ENCODE measurements at regions not wholly inside any gene's neighbourhood (a gene's known extent, or its start where the extent isn't known, plus 50 kb on each side); places are given as distances from the start of the nearest gene placed in this dataset.
A peak's percentile ranks its signal among the peaks of the same experiment; 100 is the strongest.

DNA sequence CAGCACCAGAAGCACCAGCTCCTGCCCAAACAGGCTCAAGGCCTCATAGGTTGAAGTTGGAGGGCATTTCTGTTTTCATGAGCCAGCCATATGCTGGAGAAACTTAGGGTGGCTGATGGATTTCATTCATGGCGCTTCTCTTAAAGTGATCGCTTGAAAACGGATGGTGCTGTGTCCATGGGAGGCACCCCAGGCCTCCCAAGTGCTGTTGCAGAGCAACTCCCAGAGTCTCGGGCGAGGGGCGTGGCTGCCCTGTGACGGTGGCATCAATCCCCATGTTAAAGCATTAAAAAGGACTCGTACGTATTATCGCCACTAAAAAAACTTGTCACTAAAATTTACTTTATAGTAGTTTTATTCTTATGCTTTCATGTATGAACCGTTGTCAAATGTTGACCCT is 128.3 kb downstream of the MRPL36 start:
- Histone ChIP-seq H3K4me3 (ENCODE audit: low read depth, low read length) (no peak overlapping the region), H3K4me1 (ENCODE audit: control insufficient read depth, insufficient read depth, low read length) (peaks cover 16% of the 10 kb centered on the region), H3K9me3 (ENCODE audit: control insufficient read depth, insufficient read depth, low read length) (no peaks in the 10 kb centered on the region), H3K27ac (ENCODE audit: low read depth, low read length) (no peak overlapping the region), H3K36me3 (ENCODE audit: control insufficient read depth, insufficient read depth, low read length) (no peaks in the 10 kb centered on the region), H3K27me3 (ENCODE audit: control insufficient read depth, insufficient read depth, low read length) (peaks cover 17% of the 10 kb centered on the region)
- no peak for DNase-seq (ENCODE audit: low read depth in 4 of 6, low spot score in 6 of 6)
- WGBS (ENCODE audit: insufficient coverage) = 91% methylated on average over 3 of the region's 11 CpGs

DNA sequence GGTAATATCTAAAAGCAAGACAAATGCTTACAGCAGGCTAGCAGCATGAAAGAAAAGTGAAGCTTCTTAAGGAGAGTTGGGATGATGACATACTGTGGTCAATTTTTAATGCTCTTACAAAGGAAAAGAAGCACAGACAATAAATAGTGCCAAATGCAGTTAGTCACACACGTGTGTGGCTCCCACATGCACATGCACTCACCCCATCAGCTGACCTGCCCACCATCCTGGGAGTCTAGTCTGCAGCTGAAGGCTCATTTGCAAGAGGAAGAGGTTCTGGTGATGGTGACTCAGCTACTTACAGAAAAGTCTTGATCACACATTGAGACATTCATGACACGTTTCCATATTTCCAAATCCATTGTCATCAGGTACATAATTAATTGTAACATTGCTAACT is 129.3 kb downstream of the MRPL36 start:
- peaks cover 20% of the 10 kb centered on the region for H3K4me1 ChIP-seq (ENCODE audit: control insufficient read depth, insufficient read depth, low read length)
- H3K9me3 ChIP-seq (ENCODE audit: control insufficient read depth, insufficient read depth, low read length) = no peaks in the 10 kb centered on the region
- no peak overlapping the region for H3K27ac ChIP-seq (ENCODE audit: low read depth, low read length)
- no peak overlapping the region for H3K4me3 ChIP-seq (ENCODE audit: low read depth, low read length)
- H3K27me3 ChIP-seq (ENCODE audit: control insufficient read depth, insufficient read depth, low read length) = peaks cover 23% of the 10 kb centered on the region
- DNase-seq (ENCODE audit: low read depth in 4 of 6, low spot score in 6 of 6) = no peak
- no peaks in the 10 kb centered on the region for H3K36me3 ChIP-seq (ENCODE audit: control insufficient read depth, insufficient read depth, low read length)
- WGBS (ENCODE audit: insufficient coverage) = no CpG with 5 or more reads among the region's 2 CpGs

DNA sequence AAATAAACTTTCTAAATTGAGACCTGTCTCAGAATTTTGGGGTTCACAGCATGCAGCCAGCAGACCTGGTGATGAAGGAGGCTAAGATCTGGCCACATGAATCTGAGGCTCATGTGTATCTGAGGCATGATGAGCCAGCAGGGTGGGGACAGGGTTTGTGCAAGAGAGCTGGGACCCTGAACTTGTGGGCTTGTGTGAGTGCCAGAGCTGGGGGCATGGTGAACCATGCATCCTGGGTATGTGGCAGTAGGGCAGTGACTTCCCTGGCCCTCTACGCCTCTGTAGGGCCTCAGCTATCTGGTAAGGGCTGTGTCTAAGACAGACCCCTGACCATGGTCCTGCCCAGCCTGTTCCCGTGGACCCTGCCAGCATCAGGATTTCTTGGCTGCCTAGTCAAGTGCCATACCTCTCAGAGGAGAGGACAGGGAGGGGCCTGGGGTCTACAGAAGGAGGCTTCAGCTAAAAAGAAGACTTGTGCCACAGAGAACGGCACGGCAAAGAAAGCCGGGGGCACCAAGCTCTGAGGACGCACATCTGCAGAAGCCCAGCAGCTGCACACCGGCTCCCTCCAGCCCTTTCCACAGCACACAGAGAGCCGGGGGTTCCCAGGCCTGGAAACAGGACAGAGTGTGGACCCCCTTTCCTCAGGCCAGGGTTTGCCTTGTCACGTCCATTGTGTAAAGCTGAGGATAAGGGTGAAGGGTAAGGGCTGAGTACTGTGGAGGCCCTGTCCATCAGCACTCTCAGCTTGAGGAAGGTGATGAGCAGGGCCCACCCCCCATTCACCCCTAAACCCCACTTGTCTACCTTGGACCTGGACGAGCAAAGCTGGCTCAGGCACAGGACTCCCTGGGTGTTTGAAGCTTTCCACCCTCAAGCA is 130.1 kb downstream of the MRPL36 start:
- DNase-seq (ENCODE audit: low read depth in 4 of 6, low spot score in 6 of 6) = no peak
- WGBS (ENCODE audit: insufficient coverage) = 83% methylated on average over 7 of the region's 10 CpGs
- Histone ChIP-seq H3K27me3 (ENCODE audit: control insufficient read depth, insufficient read depth, low read length) (peaks cover 24% of the 10 kb centered on the region), H3K9me3 (ENCODE audit: control insufficient read depth, insufficient read depth, low read length) (no peaks in the 10 kb centered on the region), H3K4me3 (ENCODE audit: low read depth, low read length) (no peak overlapping the region), H3K27ac (ENCODE audit: low read depth, low read length) (no peak overlapping the region), H3K36me3 (ENCODE audit: control insufficient read depth, insufficient read depth, low read length) (no peaks in the 10 kb centered on the region), H3K4me1 (ENCODE audit: control insufficient read depth, insufficient read depth, low read length) (peaks cover 20% of the 10 kb centered on the region)

DNA sequence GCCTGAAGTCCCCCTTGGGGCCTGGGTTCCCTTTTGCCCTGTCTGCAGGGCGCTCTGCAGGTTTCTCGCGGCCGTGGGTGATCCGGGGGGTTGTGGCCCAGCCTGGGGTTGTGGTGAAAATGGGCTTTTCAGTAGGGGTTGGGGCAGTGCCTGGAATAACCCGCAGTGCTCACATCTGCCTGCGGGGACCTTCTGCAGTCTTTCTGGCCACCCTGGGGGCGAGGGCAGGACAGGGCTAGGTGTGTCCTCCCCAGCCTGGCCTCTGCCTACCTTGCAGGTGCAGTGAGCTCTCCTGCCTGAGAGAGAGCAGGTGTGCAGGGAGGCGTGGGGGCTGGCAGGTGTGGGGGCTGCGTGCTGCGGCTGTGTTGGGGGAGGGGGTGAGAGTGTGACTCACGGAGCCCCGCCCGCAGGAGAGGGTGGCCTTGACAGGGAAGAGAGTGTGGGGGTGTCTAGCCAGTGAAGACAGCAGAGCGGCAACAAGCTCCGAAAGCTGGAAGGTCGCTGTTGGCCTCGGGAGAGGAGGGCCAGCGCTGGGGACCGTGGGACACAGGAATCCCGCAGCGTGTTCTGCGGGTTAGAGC is 131.4 kb downstream of the MRPL36 start:
- 41% methylated on average over 23 of the region's 23 CpGs for WGBS (ENCODE audit: insufficient coverage)
- no peaks in the 10 kb centered on the region for H3K9me3 ChIP-seq (ENCODE audit: control insufficient read depth, insufficient read depth, low read length)
- peaks cover 20% of the 10 kb centered on the region for H3K4me1 ChIP-seq (ENCODE audit: control insufficient read depth, insufficient read depth, low read length)
- H3K4me3 ChIP-seq (ENCODE audit: low read depth, low read length) = no peak overlapping the region
- no peaks in the 10 kb centered on the region for H3K36me3 ChIP-seq (ENCODE audit: control insufficient read depth, insufficient read depth, low read length)
- no peak for DNase-seq (ENCODE audit: low read depth in 4 of 6, low spot score in 6 of 6)
- peaks cover 24% of the 10 kb centered on the region for H3K27me3 ChIP-seq (ENCODE audit: control insufficient read depth, insufficient read depth, low read length)
- no peak overlapping the region for H3K27ac ChIP-seq (ENCODE audit: low read depth, low read length)

DNA sequence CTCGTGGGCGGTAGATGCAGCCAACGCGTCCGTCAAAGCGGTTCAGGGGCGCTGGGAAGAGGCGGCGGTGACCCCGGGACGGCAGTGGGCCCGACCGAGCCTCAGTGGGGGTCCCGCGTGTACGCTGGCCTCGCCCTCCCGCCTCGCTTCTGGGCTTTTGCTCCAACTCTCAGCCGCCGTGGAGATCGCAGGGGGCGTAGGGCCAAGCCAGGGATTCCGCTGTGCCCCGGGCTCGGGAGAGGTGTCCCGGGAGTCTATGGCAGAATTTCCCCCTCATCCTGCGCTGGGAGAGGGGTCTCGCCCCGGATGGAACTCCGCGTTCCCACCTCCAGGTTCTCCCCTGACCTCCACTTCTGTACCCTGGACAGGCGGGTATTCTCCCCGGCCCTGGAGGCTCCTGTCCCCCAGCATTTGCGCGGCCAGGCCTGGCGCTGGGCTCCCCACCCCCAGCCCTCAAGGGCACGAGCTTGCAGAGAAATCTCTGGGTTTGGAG is 131.9 kb downstream of the MRPL36 start:
- Histone ChIP-seq H3K27ac (ENCODE audit: low read depth, low read length) (no peak overlapping the region), H3K36me3 (ENCODE audit: control insufficient read depth, insufficient read depth, low read length) (no peaks in the 10 kb centered on the region), H3K9me3 (ENCODE audit: control insufficient read depth, insufficient read depth, low read length) (no peaks in the 10 kb centered on the region), H3K27me3 (ENCODE audit: control insufficient read depth, insufficient read depth, low read length) (peaks cover 24% of the 10 kb centered on the region), H3K4me1 (ENCODE audit: control insufficient read depth, insufficient read depth, low read length) (peaks cover 20% of the 10 kb centered on the region), H3K4me3 (ENCODE audit: low read depth, low read length) (peak overlapping the region; percentile 18)
- WGBS (ENCODE audit: insufficient coverage) = 7% methylated on average over 36 of the region's 38 CpGs
- DNase-seq (ENCODE audit: low read depth in 4 of 6, low spot score in 6 of 6) = no peak

DNA sequence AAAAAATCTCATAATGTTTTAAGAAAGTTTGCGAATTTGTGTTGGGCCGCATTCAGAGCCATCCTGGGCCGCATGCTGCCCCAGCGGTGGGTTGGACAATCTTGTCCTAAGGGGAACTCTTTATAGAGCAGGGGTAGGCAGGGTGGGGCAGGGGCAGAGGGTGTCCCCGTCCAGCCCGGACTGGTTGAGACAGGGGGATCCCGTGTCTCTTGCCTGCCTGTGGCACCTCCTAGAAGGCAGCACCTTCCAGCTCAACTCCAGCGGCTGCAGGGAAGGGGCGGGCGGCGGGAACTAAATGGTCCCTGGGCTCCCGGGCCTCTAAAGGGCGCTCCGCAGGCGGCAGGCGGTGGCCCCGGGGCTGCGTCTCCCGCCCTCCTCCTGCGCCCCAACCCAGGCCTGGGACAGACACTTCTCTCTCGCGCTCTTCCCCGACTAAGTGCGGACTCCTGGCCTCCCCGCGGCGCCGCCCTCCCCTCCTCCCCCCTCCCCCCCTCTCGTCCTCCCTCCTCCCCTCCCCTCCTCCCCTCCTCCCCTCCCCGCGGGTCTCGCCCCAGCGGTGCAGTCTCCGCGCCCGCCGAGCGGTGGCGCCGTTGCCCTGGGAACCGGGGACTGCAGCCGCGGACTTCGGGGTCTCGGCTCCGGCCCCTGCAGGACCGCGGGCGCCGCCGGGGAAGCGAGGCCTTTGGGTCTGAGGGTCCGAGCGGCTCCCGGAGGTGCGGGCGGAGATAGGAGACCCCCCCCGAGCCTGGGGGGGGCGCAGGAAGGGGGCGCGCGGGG is 132.6 kb downstream of the MRPL36 start:
- Histone ChIP-seq H3K4me3 (ENCODE audit: low read depth, low read length) (peak overlapping the region; percentile 26), H3K9me3 (ENCODE audit: control insufficient read depth, insufficient read depth, low read length) (no peaks in the 10 kb centered on the region), H3K27ac (ENCODE audit: low read depth, low read length) (no peak overlapping the region), H3K36me3 (ENCODE audit: control insufficient read depth, insufficient read depth, low read length) (no peaks in the 10 kb centered on the region), H3K27me3 (ENCODE audit: control insufficient read depth, insufficient read depth, low read length) (peaks cover 22% of the 10 kb centered on the region), H3K4me1 (ENCODE audit: control insufficient read depth, insufficient read depth, low read length) (peaks cover 20% of the 10 kb centered on the region)
- DNase-seq (ENCODE audit: low read depth in 4 of 6, low spot score in 6 of 6) = peak in 5 of 6 donors; percentile 53 to 88 (median 71)
- WGBS (ENCODE audit: insufficient coverage) = 7% methylated on average over 41 of the region's 62 CpGs

DNA sequence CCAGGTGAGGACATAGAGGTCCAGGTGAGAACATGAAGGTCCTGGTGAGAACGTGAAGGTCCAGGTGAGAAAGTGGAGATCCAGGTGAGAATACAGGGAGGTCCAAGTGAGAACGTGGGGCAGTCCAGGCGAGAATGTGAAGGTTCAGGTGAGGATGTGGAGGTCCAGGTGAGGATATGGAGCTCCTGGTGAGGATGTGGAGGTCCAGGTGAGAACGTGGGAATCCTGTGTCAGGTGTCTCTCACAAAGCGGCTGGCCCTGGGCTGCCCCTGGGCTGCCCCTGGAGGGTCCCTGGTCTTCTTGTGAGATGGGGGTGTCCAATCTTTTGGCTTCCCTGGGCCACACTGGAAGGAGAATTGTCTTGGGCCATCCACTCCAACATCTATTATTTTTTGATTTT is 133.4 kb downstream of the MRPL36 start:
- Histone ChIP-seq H3K9me3 (ENCODE audit: control insufficient read depth, insufficient read depth, low read length) (no peaks in the 10 kb centered on the region), H3K27me3 (ENCODE audit: control insufficient read depth, insufficient read depth, low read length) (peaks cover 21% of the 10 kb centered on the region), H3K4me3 (ENCODE audit: low read depth, low read length) (no peak overlapping the region), H3K4me1 (ENCODE audit: control insufficient read depth, insufficient read depth, low read length) (peaks cover 20% of the 10 kb centered on the region), H3K36me3 (ENCODE audit: control insufficient read depth, insufficient read depth, low read length) (no peaks in the 10 kb centered on the region), H3K27ac (ENCODE audit: low read depth, low read length) (no peak overlapping the region)
- DNase-seq (ENCODE audit: low read depth in 4 of 6, low spot score in 6 of 6) = no peak
- 86% methylated on average over 5 of the region's 5 CpGs for WGBS (ENCODE audit: insufficient coverage)

DNA sequence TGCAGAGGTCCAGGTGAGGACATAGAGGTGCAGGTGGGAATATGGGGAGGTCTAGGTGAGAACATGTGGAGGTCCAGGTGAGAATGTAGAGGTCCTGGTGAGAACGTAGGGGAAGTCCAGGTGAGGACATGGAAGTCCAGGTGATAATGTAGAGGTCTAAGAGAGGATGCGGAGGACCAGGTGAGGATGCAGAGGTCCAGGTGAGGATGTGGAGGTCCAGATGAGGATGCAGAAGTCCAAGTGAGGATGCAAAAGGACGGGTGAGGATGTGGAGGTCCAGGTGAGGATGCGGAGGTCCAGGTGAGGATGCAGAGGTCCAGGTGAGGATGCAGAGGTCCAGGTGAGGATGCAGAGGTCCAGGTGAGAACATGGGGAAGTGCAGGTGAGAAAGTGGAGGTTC is 133.8 kb downstream of the MRPL36 start:
- Histone ChIP-seq H3K27me3 (ENCODE audit: control insufficient read depth, insufficient read depth, low read length) (peaks cover 21% of the 10 kb centered on the region), H3K4me3 (ENCODE audit: low read depth, low read length) (no peak overlapping the region), H3K9me3 (ENCODE audit: control insufficient read depth, insufficient read depth, low read length) (no peaks in the 10 kb centered on the region), H3K36me3 (ENCODE audit: control insufficient read depth, insufficient read depth, low read length) (no peaks in the 10 kb centered on the region), H3K4me1 (ENCODE audit: control insufficient read depth, insufficient read depth, low read length) (peaks cover 20% of the 10 kb centered on the region), H3K27ac (ENCODE audit: low read depth, low read length) (no peak overlapping the region)
- DNase-seq (ENCODE audit: low read depth in 4 of 6, low spot score in 6 of 6) = no peak
- WGBS (ENCODE audit: insufficient coverage) = 99% methylated on average over 4 of the region's 4 CpGs

DNA sequence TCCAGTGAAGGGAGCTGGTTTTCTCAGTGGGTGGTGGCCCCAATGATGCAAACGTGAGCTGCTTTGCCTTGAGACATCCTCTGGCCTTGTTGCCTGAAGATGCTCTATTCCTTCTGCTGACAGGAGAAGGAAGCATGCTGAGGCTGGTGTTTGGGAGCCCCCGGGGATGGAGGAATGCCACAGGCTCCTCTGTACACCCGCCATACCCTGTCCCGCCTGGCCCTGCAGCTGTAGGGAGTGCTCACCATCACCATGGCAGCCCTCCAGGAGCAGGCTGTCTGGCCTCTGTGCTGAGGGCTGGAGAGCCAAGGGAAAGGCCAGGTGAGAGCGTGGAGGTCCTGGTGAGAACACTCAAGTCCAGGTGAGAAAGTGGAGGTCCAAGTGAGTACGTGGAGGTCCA is 134.4 kb downstream of the MRPL36 start:
- no peak overlapping the region for H3K4me3 ChIP-seq (ENCODE audit: low read depth, low read length)
- WGBS (ENCODE audit: insufficient coverage) = 77% methylated on average over 5 of the region's 6 CpGs
- H3K36me3 ChIP-seq (ENCODE audit: control insufficient read depth, insufficient read depth, low read length) = no peaks in the 10 kb centered on the region
- DNase-seq (ENCODE audit: low read depth in 4 of 6, low spot score in 6 of 6) = no peak
- H3K27me3 ChIP-seq (ENCODE audit: control insufficient read depth, insufficient read depth, low read length) = peaks cover 21% of the 10 kb centered on the region
- no peak overlapping the region for H3K27ac ChIP-seq (ENCODE audit: low read depth, low read length)
- H3K4me1 ChIP-seq (ENCODE audit: control insufficient read depth, insufficient read depth, low read length) = peaks cover 20% of the 10 kb centered on the region
- no peaks in the 10 kb centered on the region for H3K9me3 ChIP-seq (ENCODE audit: control insufficient read depth, insufficient read depth, low read length)
